PC-9 (cell line): ENCODE measurements at regions not wholly inside any gene's neighbourhood (a gene's known extent, or its start where the extent isn't known, plus 50 kb on each side); places are given as distances from the start of the nearest gene placed in this dataset.

Source experiments
- BruUV-seq: library from RNA; stranded (reverse); fragments of 400-500 nt; replicated peaks from 2 replicates; lab custom pipeline; 2021; lab: Mats Ljungman, UMichigan
- CTCF ChIA-PET: fragments of 300-600 bp; sonication (Branson Sonifier 250); formaldehyde crosslinking; loops from one replicate; lab custom pipeline; 2022; ENCODE audit warnings: antibody characterized with exemption; lab: Charles Lee
- POLR2A ChIA-PET: fragments of 300-600 bp; sonication (Branson Sonifier 250); formaldehyde crosslinking; loops from one replicate; lab custom pipeline; 2022; ENCODE audit warnings: antibody characterized with exemption; ENCODE audit not compliant: unreplicated experiment; lab: Charles Lee
- DNase-seq, 2 experiments: peaks; one replicate each; pipeline versions ENCODE4 v3.0.0 to v3.0.0-alpha.2; 2015 to 2022; ENCODE audit warnings: mixed read lengths in 1 of 2
- H2AFZ ChIP-seq: fragments of 200-600 bp; sonication (generic); 2 replicates; pipeline ENCODE4 v1.8.1; 2017; ENCODE audit warnings: antibody characterized with exemption
- H3F3A ChIP-seq: fragments of 200-600 bp; sonication (generic); 2 replicates; pipeline ENCODE4 v1.8.1; 2017; ENCODE audit warnings: antibody characterized with exemption, mild to moderate bottlenecking, low read depth; ENCODE audit not compliant: insufficient read depth
- H3K27ac ChIP-seq: fragments of 200-600 bp; sonication (generic); 2 replicates; pipeline ENCODE4 v1.6.1; 2016; ENCODE audit warnings: mixed run types
- H3K27me3 ChIP-seq: fragments of 200-600 bp; sonication (generic); 2 replicates; pipeline ENCODE4 v1.6.1; 2016; ENCODE audit warnings: low read depth, mixed run types; ENCODE audit not compliant: insufficient read depth
- H3K36me3 ChIP-seq: fragments of 200-600 bp; sonication (generic); 2 replicates; pipeline ENCODE4 v1.6.1; 2016; ENCODE audit warnings: low read depth, mixed run types
- H3K4me1 ChIP-seq: fragments of 200-600 bp; sonication (generic); replicated peaks from 2 replicates; pipeline ENCODE4 v1.6.1; 2016; ENCODE audit warnings: mixed run types; ENCODE audit not compliant: insufficient read depth
- H3K4me2 ChIP-seq: fragments of 200-600 bp; sonication (generic); 2 replicates; pipeline ENCODE4 v1.6.1; 2017; ENCODE audit warnings: mixed run types
- H3K4me3 ChIP-seq: fragments of 200-600 bp; sonication (generic); 2 replicates; pipeline ENCODE4 v1.6.1; 2016; ENCODE audit warnings: mixed run types
- H3K79me2 ChIP-seq: fragments of 200-600 bp; sonication (generic); 2 replicates; pipeline ENCODE4 v1.6.1; 2017; ENCODE audit warnings: low read depth, mixed run types
- H3K9me2 ChIP-seq: fragments of 200-600 bp; sonication (generic); 2 replicates; pipeline ENCODE4 v1.8.1; 2017; ENCODE audit warnings: mild to moderate bottlenecking; ENCODE audit not compliant: insufficient read depth
- H3K9me3 ChIP-seq: fragments of 200-600 bp; sonication (generic); 2 replicates; pipeline ENCODE4 v1.8.1; 2016; ENCODE audit warnings: low read depth; ENCODE audit not compliant: insufficient read depth
- H4K20me1 ChIP-seq: fragments of 200-600 bp; sonication (generic); 2 replicates; pipeline ENCODE4 v1.8.1; 2017; ENCODE audit not compliant: insufficient read depth
- EZH2 ChIP-seq: fragments of 200-600 bp; sonication (generic); IDR thresholded peaks from 2 replicates; pipeline ENCODE4 v1.8.0; 2017; ENCODE audit warnings: antibody characterized with exemption, low read depth
- intact Hi-C: fragments of 100-400 bp; cut with micrococcal nuclease; formaldehyde crosslinking; loops from one replicate; pipeline ENCODE4 v1.10.0; 2022; ENCODE audit not compliant: unreplicated experiment
- TF ChIP-seq, protein P1 (sequence below): fragments of 200-600 bp; sonication (generic); conservative IDR thresholded peaks from 2 replicates; pipeline ENCODE4 v1.6.1; 2017; ENCODE audit warnings: mixed run types, antibody characterized with exemption, mild to moderate bottlenecking, moderate library complexity

DNA sequence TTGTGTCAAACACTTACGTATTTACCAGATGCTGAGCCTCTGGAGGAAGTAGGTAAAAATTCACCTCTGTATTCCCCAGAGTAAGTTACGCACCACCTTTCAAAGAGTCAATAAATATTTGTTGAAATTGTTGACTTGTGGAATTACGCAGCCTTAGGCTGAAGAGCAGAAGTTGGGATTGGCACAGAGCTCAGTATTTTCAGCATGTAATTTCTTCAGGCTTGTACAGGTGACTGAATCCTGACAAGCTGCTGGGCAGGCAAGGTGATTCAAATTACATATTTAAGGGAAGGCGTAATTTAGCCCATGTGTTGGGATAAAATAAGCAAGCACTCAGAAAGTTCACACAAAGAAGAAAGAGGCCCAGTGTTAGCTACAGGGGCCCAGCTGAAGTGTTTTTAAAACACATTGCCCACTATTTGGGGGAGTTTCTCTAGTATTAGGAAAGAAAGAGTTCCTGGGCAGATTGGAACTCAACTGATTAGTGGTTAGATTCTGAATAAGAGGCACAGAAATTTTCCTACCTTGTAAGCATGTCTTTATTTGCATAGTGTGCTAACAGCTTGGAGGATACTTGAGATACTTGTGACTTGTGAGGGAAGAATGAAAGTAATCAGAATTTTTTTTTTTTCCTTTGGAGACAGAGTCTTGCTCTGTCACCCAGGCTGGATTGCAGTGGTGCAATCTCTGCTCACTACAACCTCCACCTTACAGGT lies 165.3 kb upstream of the FBXL7 start:
- Histone ChIP-seq H3K36me3 (no peaks in the 10 kb centered on the region), H3F3A (no peaks in the 10 kb centered on the region), H3K4me1 (no peaks in the 10 kb centered on the region), H3K4me3 (no peak overlapping the region), H3K9me2 (no peaks in the 10 kb centered on the region), H3K27ac (no peak overlapping the region), H2AFZ (no peak overlapping the region), H3K4me2 (no peak overlapping the region), H3K9me3 (no peaks in the 10 kb centered on the region; the same call in 1 of the 2 replicates), H3K79me2 (no peaks in the 10 kb centered on the region), H3K27me3 (no peaks in the 10 kb centered on the region), H4K20me1 (no peaks in the 10 kb centered on the region)
- TF ChIP-seq, protein P1, sequence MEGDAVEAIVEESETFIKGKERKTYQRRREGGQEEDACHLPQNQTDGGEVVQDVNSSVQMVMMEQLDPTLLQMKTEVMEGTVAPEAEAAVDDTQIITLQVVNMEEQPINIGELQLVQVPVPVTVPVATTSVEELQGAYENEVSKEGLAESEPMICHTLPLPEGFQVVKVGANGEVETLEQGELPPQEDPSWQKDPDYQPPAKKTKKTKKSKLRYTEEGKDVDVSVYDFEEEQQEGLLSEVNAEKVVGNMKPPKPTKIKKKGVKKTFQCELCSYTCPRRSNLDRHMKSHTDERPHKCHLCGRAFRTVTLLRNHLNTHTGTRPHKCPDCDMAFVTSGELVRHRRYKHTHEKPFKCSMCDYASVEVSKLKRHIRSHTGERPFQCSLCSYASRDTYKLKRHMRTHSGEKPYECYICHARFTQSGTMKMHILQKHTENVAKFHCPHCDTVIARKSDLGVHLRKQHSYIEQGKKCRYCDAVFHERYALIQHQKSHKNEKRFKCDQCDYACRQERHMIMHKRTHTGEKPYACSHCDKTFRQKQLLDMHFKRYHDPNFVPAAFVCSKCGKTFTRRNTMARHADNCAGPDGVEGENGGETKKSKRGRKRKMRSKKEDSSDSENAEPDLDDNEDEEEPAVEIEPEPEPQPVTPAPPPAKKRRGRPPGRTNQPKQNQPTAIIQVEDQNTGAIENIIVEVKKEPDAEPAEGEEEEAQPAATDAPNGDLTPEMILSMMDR, result no peak
- TF ChIP-seq EZH2, result no peak
- POLR2A ChIA-PET, result interaction anchor here (0.5 to 0.9 kb wide), 2 partner anchors 589 to 999 kb away, joined by 6 to 10 read pairs; no protein-coding TSS in a partner anchor
- no TSS peak for BruUV-seq
- DNase-seq, result no peak
- intact Hi-C loops, result no loop called here
- CTCF ChIA-PET, result no interaction called here

GRCh38 chr5:15333091-15333490 lies 166.9 kb upstream of the FBXL7 start:
- H4K20me1 ChIP-seq, result no peaks in the 10 kb centered on the region
- no peak overlapping the region for H3K27ac ChIP-seq
- H3K4me2 ChIP-seq, result no peak overlapping the region
- no peaks in the 10 kb centered on the region for H3K27me3 ChIP-seq
- CTCF ChIA-PET, result no interaction called here
- H3K9me3 ChIP-seq, result no peaks in the 10 kb centered on the region; the same call in 1 of the 2 replicates
- H3K9me2 ChIP-seq, result no peaks in the 10 kb centered on the region
- H3K4me1 ChIP-seq, result no peaks in the 10 kb centered on the region
- H3K36me3 ChIP-seq, result no peaks in the 10 kb centered on the region
- BruUV-seq, result no TSS peak
- H3F3A ChIP-seq, result no peaks in the 10 kb centered on the region
- TF ChIP-seq EZH2, result no peak
- TF ChIP-seq, protein P1, result no peak
- POLR2A ChIA-PET, result no interaction called here
- no peak for DNase-seq
- intact Hi-C loops, result no loop called here
- no peaks in the 10 kb centered on the region for H3K79me2 ChIP-seq
- H3K4me3 ChIP-seq, result no peak overlapping the region
- H2AFZ ChIP-seq, result no peak overlapping the region

- no peaks in the 10 kb centered on the region for H3K27me3 ChIP-seq
- ChIA-PET CTCF (no interaction called here), POLR2A (no interaction called here)
Observed at GRCh38 chr5:15326932-15327331, 173.0 kb upstream of the FBXL7 start.

More at GRCh38 chr5:15326932-15327331, 173.0 kb upstream of the FBXL7 start:
- Histone ChIP-seq H3K4me3 (no peak overlapping the region), H3K4me2 (no peak overlapping the region), H3K9me2 (no peaks in the 10 kb centered on the region), H3K4me1 (no peaks in the 10 kb centered on the region), H3K9me3 (no peaks in the 10 kb centered on the region), H3K36me3 (no peaks in the 10 kb centered on the region), H4K20me1 (no peaks in the 10 kb centered on the region), H3K27ac (no peak overlapping the region), H3F3A (no peaks in the 10 kb centered on the region), H2AFZ (no peak overlapping the region), H3K79me2 (no peaks in the 10 kb centered on the region)
- no peak for DNase-seq
- TF ChIP-seq EZH2, result no peak
- TF ChIP-seq, protein P1, result no peak
- intact Hi-C loops, result no loop called here
- BruUV-seq, result no TSS peak
